Colonic mucosa (tissue), 4 donors: ENCODE measurements at regions not wholly inside any gene's neighbourhood (a gene's known extent, or its start where the extent isn't known, plus 50 kb on each side); places are given as distances from the start of the nearest gene placed in this dataset.

Experiments used
- DNase-seq: peaks from one replicate; pipeline ENCODE4 v3.0.0-alpha.2; 2020
- H3K27ac ChIP-seq: fragments of 200-600 bp; one replicate; pipeline ENCODE4 v1.8.0; 2021
- H3K27me3 ChIP-seq: fragments of 200-600 bp; one replicate; pipeline ENCODE4 v1.8.0; 2021
- H3K36me3 ChIP-seq: fragments of 200-600 bp; one replicate; pipeline ENCODE4 v1.8.0; 2021
- H3K4me1 ChIP-seq: fragments of 200-600 bp; one replicate; pipeline ENCODE4 v1.8.0; 2021; ENCODE audit warnings: mild to moderate bottlenecking
- H3K4me3 ChIP-seq: fragments of 200-600 bp; one replicate; pipeline ENCODE4 v1.8.0; 2021
- H3K9ac ChIP-seq, 2 donors: one replicate each; pipeline ENCODE4 v1.7.0; 2013; ENCODE audit warnings: control low read depth in 2 of 2, low read depth in 2 of 2, low read length in 2 of 2
- H3K9me3 ChIP-seq: fragments of 200-600 bp; one replicate; pipeline ENCODE4 v1.8.0; 2021
- CTCF ChIP-seq: fragments of 200-600 bp; IDR thresholded peaks from one replicate; pipeline ENCODE4 v1.8.0; 2022; ENCODE audit warnings: antibody characterized with exemption, mild to moderate bottlenecking
- intact Hi-C: fragments of 100-400 bp; cut with DNase I; formaldehyde crosslinking; loops from one replicate; pipeline ENCODE4 v1.14.1; 2022
- donor health status: healthy.
- donor health status: DM: no; HTN: no; CAD: no.
- donor health status: DM: no; HTN: no; CAD: no.

DNA sequence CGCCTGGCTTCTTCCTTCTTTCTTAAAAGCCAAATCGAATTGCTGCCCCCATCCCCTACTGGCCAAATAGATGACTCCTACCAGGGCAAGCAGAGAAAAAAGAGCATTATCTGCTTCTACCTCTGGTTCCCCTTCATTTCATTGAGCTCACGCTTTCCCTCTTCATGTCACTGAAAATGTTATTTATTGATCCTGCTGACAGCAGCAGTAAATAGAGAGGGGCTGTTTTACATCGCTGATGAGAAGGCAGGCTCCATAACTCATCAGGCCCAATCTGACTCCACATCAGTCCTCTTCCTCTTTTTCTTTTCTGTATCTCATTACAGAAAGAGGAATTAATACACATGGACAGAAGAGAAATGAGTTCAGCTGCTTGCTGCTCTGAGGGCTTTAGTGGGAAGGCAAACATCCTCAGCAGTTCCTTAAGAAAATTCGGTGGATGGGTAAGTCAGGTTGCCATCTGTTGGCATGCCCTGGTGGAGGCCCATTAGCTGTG is 904.1 kb downstream of the KCNMA1 start:
- H3K9ac ChIP-seq = no peak overlapping the region
- no peak for TF ChIP-seq CTCF
- no peak overlapping the region for H3K27ac ChIP-seq
- H3K27me3 ChIP-seq = no peaks in the 10 kb centered on the region
- intact Hi-C loops = no loop called here
- no peak overlapping the region for H3K4me3 ChIP-seq
- H3K9me3 ChIP-seq = no peaks in the 10 kb centered on the region
- H3K4me1 ChIP-seq = no peaks in the 10 kb centered on the region
- H3K36me3 ChIP-seq = no peaks in the 10 kb centered on the region
- no peak for DNase-seq

GRCh38 chr10:76732306-76732705 is 905.3 kb downstream of the KCNMA1 start:
- H3K4me1 ChIP-seq = no peaks in the 10 kb centered on the region

DNA sequence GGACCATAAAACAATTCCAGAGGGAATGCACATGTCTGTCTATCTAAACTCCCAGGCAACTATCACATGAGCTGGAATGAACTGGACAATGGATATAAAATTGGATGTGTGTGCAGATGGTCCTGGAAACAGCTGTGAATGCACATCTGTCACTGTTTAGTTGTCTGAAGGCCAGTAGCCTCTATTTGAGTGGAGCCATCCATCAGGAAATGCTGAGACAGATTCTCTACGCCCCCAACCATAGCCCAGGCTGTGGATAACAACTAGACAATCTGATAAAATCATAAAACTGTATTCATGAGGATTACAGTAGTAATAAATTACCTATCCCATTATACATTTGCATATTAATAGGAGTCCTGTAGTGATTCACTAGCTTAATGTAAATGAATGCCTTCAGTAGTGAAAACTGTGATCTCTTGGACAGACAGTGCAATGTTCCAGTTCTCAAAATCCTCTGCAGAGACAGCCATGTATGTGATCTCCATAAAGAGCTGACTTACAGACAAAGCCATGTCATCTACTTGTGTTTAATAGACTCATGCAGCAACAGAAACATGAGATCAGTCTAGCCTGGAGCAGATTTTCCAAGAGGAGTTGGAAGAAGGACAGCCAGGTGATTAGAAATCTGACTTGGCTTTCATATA is 907.6 kb downstream of the KCNMA1 start:
- no peaks in the 10 kb centered on the region for H3K36me3 ChIP-seq
- H3K4me3 ChIP-seq = no peak overlapping the region
- TF ChIP-seq CTCF = no peak
- intact Hi-C loops = no loop called here
- no peaks in the 10 kb centered on the region for H3K4me1 ChIP-seq
- no peak overlapping the region for H3K27ac ChIP-seq
- H3K9me3 ChIP-seq = no peaks in the 10 kb centered on the region
- H3K9ac ChIP-seq = no peak overlapping the region
- DNase-seq = no peak
- no peaks in the 10 kb centered on the region for H3K27me3 ChIP-seq

More at GRCh38 chr10:76732306-76732705, 905.3 kb downstream of the KCNMA1 start:
- H3K9me3 ChIP-seq = no peaks in the 10 kb centered on the region
- H3K27ac ChIP-seq = no peak overlapping the region
- H3K27me3 ChIP-seq = no peaks in the 10 kb centered on the region
- H3K36me3 ChIP-seq = no peaks in the 10 kb centered on the region
- intact Hi-C loops = no loop called here
- no peak overlapping the region for H3K9ac ChIP-seq
- DNase-seq = no peak
- H3K4me3 ChIP-seq = no peak overlapping the region
- TF ChIP-seq CTCF = no peak

DNA sequence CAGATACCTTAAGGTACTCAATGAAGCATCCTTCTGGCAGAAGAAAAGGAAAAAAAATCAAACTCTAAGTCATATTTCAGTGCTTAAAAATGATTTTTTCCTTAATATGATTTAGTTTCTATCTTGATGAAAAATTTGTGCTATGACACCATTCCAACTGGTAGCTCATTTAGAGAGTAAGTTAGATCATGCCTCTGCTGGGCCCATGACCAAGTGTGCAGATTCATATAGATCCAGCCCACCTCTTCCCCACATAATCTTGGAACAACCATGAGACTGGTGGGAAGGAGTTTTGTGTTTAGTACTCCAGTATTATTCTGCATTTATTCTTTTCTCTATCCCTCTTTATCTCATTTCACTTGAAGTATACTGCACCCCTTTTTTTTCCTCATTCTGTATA is 908.3 kb downstream of the KCNMA1 start:
- H3K4me3 ChIP-seq = no peak overlapping the region
- H3K27me3 ChIP-seq = no peaks in the 10 kb centered on the region
- H3K9ac ChIP-seq = no peak overlapping the region
- intact Hi-C loops = no loop called here
- no peak overlapping the region for H3K27ac ChIP-seq
- H3K9me3 ChIP-seq = no peaks in the 10 kb centered on the region
- no peaks in the 10 kb centered on the region for H3K36me3 ChIP-seq
- H3K4me1 ChIP-seq = no peaks in the 10 kb centered on the region
- DNase-seq = no peak
- no peak for TF ChIP-seq CTCF

DNA sequence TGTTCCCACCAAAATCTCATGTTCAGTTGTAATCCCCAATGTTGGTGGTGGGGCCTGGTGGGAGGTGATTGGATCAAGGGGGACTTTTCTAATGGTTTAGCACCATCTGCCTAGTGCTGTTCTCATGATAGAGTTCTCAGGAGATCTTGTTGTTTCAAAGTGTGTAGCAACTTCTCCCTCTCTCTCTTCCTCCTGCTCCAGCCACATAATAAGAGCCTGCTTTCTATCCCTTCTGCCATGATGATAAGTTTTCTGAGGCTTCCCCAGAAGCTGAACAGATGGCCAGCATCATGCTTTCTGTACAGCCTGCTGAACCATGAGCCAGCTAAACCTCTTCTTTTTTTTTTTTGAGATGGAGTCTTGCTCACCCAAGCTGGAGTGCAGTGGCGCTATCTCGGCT is 910.6 kb downstream of the KCNMA1 start:
- Histone ChIP-seq H3K27ac (no peak overlapping the region), H3K9ac (no peak overlapping the region), H3K9me3 (no peaks in the 10 kb centered on the region), H3K4me1 (no peaks in the 10 kb centered on the region), H3K27me3 (no peaks in the 10 kb centered on the region), H3K4me3 (no peak overlapping the region), H3K36me3 (no peaks in the 10 kb centered on the region)
- no peak for TF ChIP-seq CTCF
- intact Hi-C loops = no loop called here
- DNase-seq = no peak
